Gastrocnemius medialis (tissue), 4 donors: ENCODE measurements at regions not wholly inside any gene's neighbourhood (a gene's known extent, or its start where the extent isn't known, plus 50 kb on each side); places are given as distances from the start of the nearest gene placed in this dataset.

Experiments used
- CTCF ChIP-seq, 5 experiments: fragments of 450-650 bp in 3 of 5; fragments of 200-600 bp in 2 of 5; sonication (generic) in 2 of 5; IDR thresholded peaks in 4 of 5; conservative IDR thresholded peaks in 1 of 5; 1 replicate in 4 of 5; 2 replicates in 1 of 5; pipeline ENCODE4 v1.5.1; 2016 to 2019; ENCODE audit warnings: antibody characterized with exemption in 5 of 5, mild to moderate bottlenecking in 3 of 5, moderate library complexity in 3 of 5
- POLR2A ChIP-seq, 2 donors: fragments of 450-650 bp; IDR thresholded peaks; one replicate each; pipeline ENCODE4 v1.6.1; 2017; ENCODE audit warnings: antibody characterized with exemption in 2 of 2, mild to moderate bottlenecking in 2 of 2, moderate library complexity in 2 of 2

- TF ChIP-seq CTCF (IDR thresholded peaks at IDR 0.05 in 4 of 5, conservative IDR thresholded peaks at IDR 0.05 in 1 of 5) (no peak), POLR2A (IDR thresholded peaks at IDR 0.05) (no peak)
These were observed 514.3 kb upstream of the IRAK1BP1 start for GRCh38 chr6:78353040-78353439.
